ENCODE measurements at regions not wholly inside any gene's neighbourhood (a gene's known extent, or its start where the extent isn't known, plus 50 kb on each side); places are given as distances from the start of the nearest gene placed in this dataset.

DNA sequence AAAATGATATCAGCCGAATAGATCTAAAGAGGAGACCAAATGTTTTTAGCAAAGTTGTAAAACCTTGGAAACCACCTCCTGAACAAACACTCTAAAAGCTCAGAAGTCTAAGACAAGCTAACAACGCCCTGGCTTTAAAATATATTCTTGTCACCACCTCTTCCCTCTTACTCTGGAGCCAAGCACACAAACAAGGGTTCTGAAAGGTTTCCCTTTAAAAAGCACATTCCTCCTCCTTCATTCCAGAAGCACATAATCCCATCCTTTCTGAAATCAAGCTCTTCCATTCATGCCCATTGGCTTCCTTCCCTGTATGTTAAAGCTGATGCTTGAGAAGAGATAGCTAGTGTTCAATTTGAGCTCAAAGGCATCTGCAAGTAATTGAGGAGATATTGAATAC is 382.0 kb downstream of the LNPK start:
- TF ChIP-seq PHF8 (IDR thresholded peaks at IDR 0.05; ENCODE audit: borderline replicate concordance, low read depth) (no peak), JUN (IDR thresholded peaks at IDR 0.05) (no peak), CEBPB (IDR thresholded peaks at IDR 0.05) (no peak), KDM1A (IDR thresholded peaks at IDR 0.05; ENCODE audit: low read depth) (no peak), RFX5 (IDR thresholded peaks at IDR 0.05) (no peak), MAFK (IDR thresholded peaks at IDR 0.05; ENCODE audit: partially characterized antibody) (no peak), POLR2A (IDR thresholded peaks at IDR 0.05; ENCODE audit: low read length) (no peak), FOXS1 (CRISPR knock-in tag; IDR thresholded peaks at IDR 0.05) (no peak)
- TF ChIP-seq, protein P1, sequence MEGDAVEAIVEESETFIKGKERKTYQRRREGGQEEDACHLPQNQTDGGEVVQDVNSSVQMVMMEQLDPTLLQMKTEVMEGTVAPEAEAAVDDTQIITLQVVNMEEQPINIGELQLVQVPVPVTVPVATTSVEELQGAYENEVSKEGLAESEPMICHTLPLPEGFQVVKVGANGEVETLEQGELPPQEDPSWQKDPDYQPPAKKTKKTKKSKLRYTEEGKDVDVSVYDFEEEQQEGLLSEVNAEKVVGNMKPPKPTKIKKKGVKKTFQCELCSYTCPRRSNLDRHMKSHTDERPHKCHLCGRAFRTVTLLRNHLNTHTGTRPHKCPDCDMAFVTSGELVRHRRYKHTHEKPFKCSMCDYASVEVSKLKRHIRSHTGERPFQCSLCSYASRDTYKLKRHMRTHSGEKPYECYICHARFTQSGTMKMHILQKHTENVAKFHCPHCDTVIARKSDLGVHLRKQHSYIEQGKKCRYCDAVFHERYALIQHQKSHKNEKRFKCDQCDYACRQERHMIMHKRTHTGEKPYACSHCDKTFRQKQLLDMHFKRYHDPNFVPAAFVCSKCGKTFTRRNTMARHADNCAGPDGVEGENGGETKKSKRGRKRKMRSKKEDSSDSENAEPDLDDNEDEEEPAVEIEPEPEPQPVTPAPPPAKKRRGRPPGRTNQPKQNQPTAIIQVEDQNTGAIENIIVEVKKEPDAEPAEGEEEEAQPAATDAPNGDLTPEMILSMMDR (IDR thresholded peaks at IDR 0.05), result no peak
- TF ChIP-seq, protein P2, sequence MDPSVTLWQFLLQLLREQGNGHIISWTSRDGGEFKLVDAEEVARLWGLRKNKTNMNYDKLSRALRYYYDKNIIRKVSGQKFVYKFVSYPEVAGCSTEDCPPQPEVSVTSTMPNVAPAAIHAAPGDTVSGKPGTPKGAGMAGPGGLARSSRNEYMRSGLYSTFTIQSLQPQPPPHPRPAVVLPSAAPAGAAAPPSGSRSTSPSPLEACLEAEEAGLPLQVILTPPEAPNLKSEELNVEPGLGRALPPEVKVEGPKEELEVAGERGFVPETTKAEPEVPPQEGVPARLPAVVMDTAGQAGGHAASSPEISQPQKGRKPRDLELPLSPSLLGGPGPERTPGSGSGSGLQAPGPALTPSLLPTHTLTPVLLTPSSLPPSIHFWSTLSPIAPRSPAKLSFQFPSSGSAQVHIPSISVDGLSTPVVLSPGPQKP (IDR thresholded peaks at IDR 0.05; ENCODE audit: low read depth, low read length), result no peak
